Endothelial cell of umbilical vein (primary cell): ENCODE measurements at regions not wholly inside any gene's neighbourhood (a gene's known extent, or its start where the extent isn't known, plus 50 kb on each side); places are given as distances from the start of the nearest gene placed in this dataset.
"Not testable (repeated sequence)": the region's sequence is repeated elsewhere in the genome, so short reads cannot be mapped to it uniquely, and the experiment has no call there.

Source experiments
- BruUV-seq: library from RNA; stranded (reverse); fragments of 400-500 nt; replicated peaks from 2 replicates; lab custom pipeline; 2021; lab: Mats Ljungman, UMichigan
- CTCF ChIA-PET: fragments of 300-600, 350-600 bp; sonication (Branson Sonifier 250); formaldehyde crosslinking; loops from one replicate; lab custom pipeline; 2021; ENCODE audit warnings: antibody characterized with exemption, inconsistent platforms; lab: Charles Lee
- POLR2A ChIA-PET: fragments of 300-600, 350-600 bp; sonication (Branson Sonifier 250); formaldehyde crosslinking; loops from one replicate; lab custom pipeline; 2021; ENCODE audit warnings: antibody characterized with exemption, inconsistent platforms; lab: Charles Lee
- DNase-seq: peaks from one replicate; pipeline ENCODE4 v3.0.0-alpha.2; 2011; ENCODE audit warnings: low read depth, low spot score
- FAIRE-seq: peaks from 2 replicates; lab custom pipeline; 2011; peaks lifted over from hg19 to GRCh38; lab: Jason Lieb, UNC
- H2AFZ ChIP-seq: 2 replicates; pipeline ENCODE4 v1.6.0; 2012; ENCODE audit warnings: low read depth, low read length, control low read depth, inconsistent platforms
- H3K27ac ChIP-seq: 2 replicates; pipeline ENCODE4 v1.5.1; 2011; ENCODE audit warnings: low read depth, mild to moderate bottlenecking, control low read depth, low read length, moderate library complexity; ENCODE audit not compliant: insufficient read depth
- H3K27me3 ChIP-seq, 2 experiments: 2 replicates each; pipeline versions ENCODE4 v1.6.0 to v1.6.1; 2011; ENCODE audit warnings: low read length in 2 of 2, mixed read lengths in 1 of 2; ENCODE audit not compliant: control insufficient read depth in 2 of 2, insufficient read depth in 2 of 2
- H3K36me3 ChIP-seq, 2 experiments: 2 replicates in 1 of 2; 3 replicates in 1 of 2; pipeline ENCODE4 v1.5.1; 2011; ENCODE audit warnings: low read length in 2 of 2, mild to moderate bottlenecking in 1 of 2, moderate library complexity in 1 of 2; ENCODE audit not compliant: control insufficient read depth in 2 of 2, insufficient read depth in 2 of 2; ENCODE audit errors: extremely low read depth in 1 of 2
- H3K4me1 ChIP-seq: 3 replicates; pipeline ENCODE4 v1.5.1; 2011; ENCODE audit warnings: mild to moderate bottlenecking, low read length; ENCODE audit not compliant: control insufficient read depth, insufficient read depth; ENCODE audit errors: extremely low read depth
- H3K4me2 ChIP-seq: 2 replicates; pipeline ENCODE4 v1.6.1; 2011; ENCODE audit warnings: low read length, control low read depth, mixed read lengths; ENCODE audit not compliant: insufficient read depth
- H3K4me3 ChIP-seq, 3 experiments: fragments of 200-600 bp in 1 of 3; sonication (generic), shearing (Covaris generic) in 1 of 3; replicated peaks in 1 of 3; 2 replicates each; pipeline ENCODE4 v1.5.1; 2011 to 2016; ENCODE audit warnings: control low read depth in 3 of 3, low read length in 3 of 3, mild to moderate bottlenecking in 2 of 3, inconsistent platforms in 1 of 3, low read depth in 1 of 3, moderate library complexity in 1 of 3; ENCODE audit not compliant: insufficient read depth in 1 of 3
- H3K79me2 ChIP-seq: 2 replicates; pipeline ENCODE4 v1.6.0; 2012; ENCODE audit warnings: low read length, inconsistent platforms; ENCODE audit not compliant: control insufficient read depth, insufficient read depth
- H3K9ac ChIP-seq: replicated peaks from 2 replicates; pipeline ENCODE3; 2011; ENCODE audit warnings: low read length, control low read depth; ENCODE audit not compliant: insufficient read depth; ENCODE audit errors: extremely low read depth
- H3K9me1 ChIP-seq: replicated peaks from 3 replicates; pipeline ENCODE4 v1.6.0; 2011; ENCODE audit warnings: mild to moderate bottlenecking, low read length; ENCODE audit not compliant: control insufficient read depth, insufficient read depth; ENCODE audit errors: extremely low read depth
- H3K9me3 ChIP-seq: replicated peaks from 2 replicates; pipeline ENCODE4 v1.5.1; 2012; ENCODE audit warnings: low read length, inconsistent platforms; ENCODE audit not compliant: control insufficient read depth, insufficient read depth
- H4K20me1 ChIP-seq: replicated peaks from 2 replicates; pipeline ENCODE3; 2011; ENCODE audit warnings: mild to moderate bottlenecking, low read length; ENCODE audit not compliant: control insufficient read depth, insufficient read depth; ENCODE audit errors: extremely low read depth
- EZH2 ChIP-seq: IDR thresholded peaks from 2 replicates; pipeline ENCODE4 v1.6.1; 2012; ENCODE audit warnings: borderline replicate concordance, low read depth, mild to moderate bottlenecking, moderate library complexity, low read length, inconsistent platforms; ENCODE audit not compliant: severe bottlenecking
- FOS ChIP-seq: IDR thresholded peaks from 2 replicates; pipeline ENCODE4 v1.6.1; 2011; ENCODE audit warnings: mild to moderate bottlenecking, low read length, moderate library complexity, borderline replicate concordance; ENCODE audit not compliant: insufficient read depth
- GATA2 ChIP-seq: IDR thresholded peaks from 2 replicates; pipeline ENCODE4 v1.7.0; 2011; ENCODE audit warnings: low read depth, mild to moderate bottlenecking, moderate library complexity, mixed read lengths, low read length; ENCODE audit not compliant: insufficient read length, insufficient read depth
- JUN ChIP-seq: IDR thresholded peaks from 2 replicates; pipeline ENCODE4 v1.6.1; 2011; ENCODE audit warnings: borderline replicate concordance, low read depth; ENCODE audit not compliant: insufficient read length, insufficient read depth
- POLR2A ChIP-seq: IDR thresholded peaks from 2 replicates; pipeline ENCODE4 v1.6.1; 2012; ENCODE audit warnings: low read depth, mild to moderate bottlenecking, control low read depth, low read length
- POLR2AphosphoS5 ChIP-seq: IDR thresholded peaks from 2 replicates; pipeline ENCODE4 v1.6.1; 2012; ENCODE audit warnings: low read depth, mild to moderate bottlenecking, control low read depth, low read length, moderate library complexity; ENCODE audit not compliant: insufficient read depth
- dilution Hi-C: fragments of 300-500 bp; cut with MboI; formaldehyde crosslinking; loops from one replicate; pipeline ENCODE4 v1.15.0; 2019; ENCODE audit warnings: low sequenced_read_pairs; ENCODE audit not compliant: extremely low pct_ligation_motif_present
- intact Hi-C: fragments of 100-400 bp; cut with micrococcal nuclease; formaldehyde crosslinking; loops from one replicate; pipeline ENCODE4 v1.10.0; 2022
- TF ChIP-seq, protein P1 (sequence below), 2 donors: IDR thresholded peaks; 1 replicate in 1 of 2; 2 replicates in 1 of 2; pipeline ENCODE4 v1.5.1; 2011; ENCODE audit warnings: low read length in 2 of 2, mild to moderate bottlenecking in 2 of 2, moderate library complexity in 2 of 2, control low read depth in 1 of 2, inconsistent platforms in 1 of 2, low read depth in 1 of 2; ENCODE audit not compliant: insufficient read depth in 1 of 2; ENCODE audit errors: extremely low read depth in 1 of 2
- TF ChIP-seq, protein P2 (sequence below): IDR thresholded peaks from 2 replicates; pipeline ENCODE4 v1.6.1; 2011; ENCODE audit not compliant: insufficient read depth, insufficient read length

DNA sequence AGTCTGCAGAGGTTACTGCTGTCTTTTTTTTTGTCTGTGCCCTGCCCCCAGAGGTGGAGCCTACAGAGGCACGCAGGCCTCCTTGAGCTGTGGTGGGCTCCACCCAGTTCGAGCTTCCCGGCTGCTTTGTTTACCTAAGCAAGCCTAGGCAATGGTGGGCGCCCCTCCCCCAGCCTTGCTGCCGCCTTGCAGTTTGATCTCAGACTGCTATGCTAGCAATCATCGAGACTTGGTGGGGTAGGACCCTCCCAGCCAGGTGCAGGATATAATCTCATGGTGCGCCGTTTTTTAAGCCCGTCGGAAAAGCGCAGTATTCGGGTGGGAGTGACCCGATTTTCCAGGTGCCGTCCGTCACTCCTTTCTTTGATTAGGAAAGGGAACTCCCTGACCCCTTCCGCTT is 126.3 kb downstream of the CYP26B1 start:
- BruUV-seq, H3K36me3 ChIP-seq, dilution Hi-C loops, FAIRE-seq, H3K27me3 ChIP-seq, H3K9ac ChIP-seq, H2AFZ ChIP-seq, POLR2A ChIA-PET, H3K9me3 ChIP-seq, intact Hi-C loops, H3K27ac ChIP-seq, H3K4me3 ChIP-seq, H3K79me2 ChIP-seq, H3K9me1 ChIP-seq, H4K20me1 ChIP-seq, DNase-seq, H3K4me1 ChIP-seq, CTCF ChIA-PET, H3K4me2 ChIP-seq: not testable (repeated sequence)

DNA sequence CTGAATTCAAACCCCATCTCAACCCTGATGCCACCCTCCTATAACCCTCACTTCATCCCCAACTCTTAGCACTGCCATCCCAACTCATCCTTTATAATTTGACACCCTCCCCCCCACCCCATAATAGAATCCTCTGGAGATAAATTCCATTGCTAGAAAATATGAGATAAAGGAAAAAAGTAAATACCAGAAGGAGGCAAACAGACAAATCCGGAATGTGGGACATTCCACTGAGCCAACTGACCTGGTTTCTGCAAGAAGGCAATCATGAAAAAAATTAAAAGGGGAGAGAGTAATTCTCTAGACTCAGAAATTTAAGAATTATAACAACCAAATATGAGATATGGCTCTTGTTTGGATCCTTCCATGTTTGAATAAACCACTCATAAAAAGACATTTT is 132.4 kb downstream of the CYP26B1 start:
- H3K9me3 ChIP-seq: no peaks in the 10 kb centered on the region
- H3K79me2 ChIP-seq: no peaks in the 10 kb centered on the region
- FAIRE-seq (no peak), DNase-seq (no peak)
- H3K9me1 ChIP-seq: no peaks in the 10 kb centered on the region
- BruUV-seq: no TSS peak
- H3K4me2 ChIP-seq: no peak overlapping the region
- TF ChIP-seq JUN: no peak
- no peak for TF ChIP-seq EZH2
- TF ChIP-seq GATA2: no peak
- TF ChIP-seq FOS: no peak
- no peak for TF ChIP-seq POLR2A
- TF ChIP-seq, protein P1, sequence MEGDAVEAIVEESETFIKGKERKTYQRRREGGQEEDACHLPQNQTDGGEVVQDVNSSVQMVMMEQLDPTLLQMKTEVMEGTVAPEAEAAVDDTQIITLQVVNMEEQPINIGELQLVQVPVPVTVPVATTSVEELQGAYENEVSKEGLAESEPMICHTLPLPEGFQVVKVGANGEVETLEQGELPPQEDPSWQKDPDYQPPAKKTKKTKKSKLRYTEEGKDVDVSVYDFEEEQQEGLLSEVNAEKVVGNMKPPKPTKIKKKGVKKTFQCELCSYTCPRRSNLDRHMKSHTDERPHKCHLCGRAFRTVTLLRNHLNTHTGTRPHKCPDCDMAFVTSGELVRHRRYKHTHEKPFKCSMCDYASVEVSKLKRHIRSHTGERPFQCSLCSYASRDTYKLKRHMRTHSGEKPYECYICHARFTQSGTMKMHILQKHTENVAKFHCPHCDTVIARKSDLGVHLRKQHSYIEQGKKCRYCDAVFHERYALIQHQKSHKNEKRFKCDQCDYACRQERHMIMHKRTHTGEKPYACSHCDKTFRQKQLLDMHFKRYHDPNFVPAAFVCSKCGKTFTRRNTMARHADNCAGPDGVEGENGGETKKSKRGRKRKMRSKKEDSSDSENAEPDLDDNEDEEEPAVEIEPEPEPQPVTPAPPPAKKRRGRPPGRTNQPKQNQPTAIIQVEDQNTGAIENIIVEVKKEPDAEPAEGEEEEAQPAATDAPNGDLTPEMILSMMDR (IDR thresholded peaks at IDR 0.05; ENCODE audit: extremely low read depth in 1 of 2, insufficient read depth in 1 of 2, low read depth in 1 of 2, low read length in 2 of 2): no peak
- TF ChIP-seq, protein P2, sequence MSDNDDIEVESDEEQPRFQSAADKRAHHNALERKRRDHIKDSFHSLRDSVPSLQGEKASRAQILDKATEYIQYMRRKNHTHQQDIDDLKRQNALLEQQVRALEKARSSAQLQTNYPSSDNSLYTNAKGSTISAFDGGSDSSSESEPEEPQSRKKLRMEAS: no peak
- TF ChIP-seq POLR2AphosphoS5: no peak
- CTCF ChIA-PET: no interaction called here
- no peaks in the 10 kb centered on the region for H4K20me1 ChIP-seq
- no peaks in the 10 kb centered on the region for H3K36me3 ChIP-seq
- no peaks in the 10 kb centered on the region for H3K27me3 ChIP-seq
- H2AFZ ChIP-seq: no peak overlapping the region
- no peaks in the 10 kb centered on the region for H3K4me1 ChIP-seq
- POLR2A ChIA-PET: no interaction called here
- no peak overlapping the region for H3K4me3 ChIP-seq
- H3K9ac ChIP-seq: no peak overlapping the region
- intact Hi-C loops: no loop called here
- dilution Hi-C loops: no loop called here
- no peak overlapping the region for H3K27ac ChIP-seq
